Medulla oblongata (tissue), 1 donor: ENCODE measurements at regions not wholly inside any gene's neighbourhood (a gene's known extent, or its start where the extent isn't known, plus 50 kb on each side); places are given as distances from the start of the nearest gene placed in this dataset.
"Not testable (repeated sequence)": the region's sequence is repeated elsewhere in the genome, so short reads cannot be mapped to it uniquely, and the experiment has no call there.

Source experiments
- DNase-seq: peaks from one replicate; pipeline ENCODE4 v3.0.0-alpha.2; 2015; ENCODE audit errors: extremely low spot score

GRCh38 chr9:2495221-2496005 is 126.2 kb upstream of the VLDLR start:
- no peak for DNase-seq

GRCh38 chr9:2496169-2496568 is 125.4 kb upstream of the VLDLR start:
- DNase-seq: no peak

- DNase-seq: no peak
Measured at GRCh38 chr9:2496934-2497333, 124.7 kb upstream of the VLDLR start.

GRCh38 chr9:2497666-2498400 is 123.8 kb upstream of the VLDLR start:
- DNase-seq: no peak

- no peak for DNase-seq
Measured at GRCh38 chr9:2502210-2502609, 119.4 kb upstream of the VLDLR start.

- DNase-seq: no peak
Measured at GRCh38 chr9:2502760-2503159, 118.8 kb upstream of the VLDLR start.

- no peak for DNase-seq
Measured at GRCh38 chr9:2506321-2506720, 115.3 kb upstream of the VLDLR start.

- no peak for DNase-seq
Measured at GRCh38 chr9:2523591-2523990, 98.0 kb upstream of the VLDLR start.

GRCh38 chr9:2524601-2525000 is 97.0 kb upstream of the VLDLR start:
- no peak for DNase-seq

- DNase-seq: no peak
Measured at GRCh38 chr9:2525147-2525546, 96.4 kb upstream of the VLDLR start.

- no peak for DNase-seq
Measured at GRCh38 chr9:2526071-2526828, 95.3 kb upstream of the VLDLR start.

GRCh38 chr9:2531481-2531880 is 90.1 kb upstream of the VLDLR start:
- no peak for DNase-seq

GRCh38 chr9:2536511-2536910 is 85.1 kb upstream of the VLDLR start:
- DNase-seq: no peak

GRCh38 chr9:2545881-2546490 is 75.6 kb upstream of the VLDLR start:
- peak; percentile 44 for DNase-seq

GRCh38 chr9:2555899-2556600 is 65.5 kb upstream of the VLDLR start:
- not testable (repeated sequence) for DNase-seq

GRCh38 chr9:2557693-2558092 is 63.9 kb upstream of the VLDLR start:
- DNase-seq: no peak

GRCh38 chr9:2559192-2560152 is 62.1 kb upstream of the VLDLR start:
- peak; percentile 67 for DNase-seq

- no peak for DNase-seq
Measured at GRCh38 chr9:2560180-2560579, 61.4 kb upstream of the VLDLR start.

- no peak for DNase-seq
Measured at GRCh38 chr9:2565676-2566340, 55.8 kb upstream of the VLDLR start.

- DNase-seq: no peak
Measured at GRCh38 chr9:2567922-2568321, 53.7 kb upstream of the VLDLR start.
